GM04504 (cell line): ENCODE measurements at regions not wholly inside any gene's neighbourhood (a gene's known extent, or its start where the extent isn't known, plus 50 kb on each side); places are given as distances from the start of the nearest gene placed in this dataset.

Experiments used
- DNase-seq: peaks from one replicate; pipeline ENCODE4 v3.0.0-alpha.2; 2012; ENCODE audit warnings: low read depth

DNA sequence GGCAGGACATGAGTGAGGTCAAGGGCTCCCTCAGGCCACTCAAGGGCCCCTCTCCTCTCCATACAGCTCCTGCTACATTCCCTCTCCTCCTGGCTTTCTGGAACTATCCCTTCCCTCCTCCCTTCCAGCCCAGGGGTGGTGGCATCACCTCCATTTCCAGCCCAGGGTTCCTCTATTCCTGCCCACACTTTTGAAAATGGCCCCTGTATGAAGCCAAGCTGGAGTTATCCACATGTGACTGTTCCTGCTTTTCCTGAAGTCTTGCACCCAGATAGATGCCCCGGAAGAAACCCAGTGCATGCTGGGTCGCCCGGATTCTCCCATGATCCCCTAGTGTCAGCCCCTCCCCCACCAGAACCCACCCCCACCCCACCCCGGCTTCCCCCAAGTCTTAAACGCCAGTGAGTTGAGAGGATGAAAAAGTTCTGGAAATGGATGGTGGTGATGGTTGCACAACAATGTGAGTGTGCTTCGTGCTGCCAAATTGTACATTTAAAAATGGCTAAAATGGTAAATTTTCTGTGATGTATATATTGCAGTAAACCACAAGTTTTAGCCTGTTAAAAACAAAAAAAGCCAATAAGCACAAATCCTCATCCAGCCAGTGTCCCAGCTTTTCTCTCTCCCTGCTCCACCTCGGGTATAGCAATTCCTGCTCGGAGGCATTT, 136.9 kb downstream of the SCARB1 start:
- DNase-seq: no peak

DNA sequence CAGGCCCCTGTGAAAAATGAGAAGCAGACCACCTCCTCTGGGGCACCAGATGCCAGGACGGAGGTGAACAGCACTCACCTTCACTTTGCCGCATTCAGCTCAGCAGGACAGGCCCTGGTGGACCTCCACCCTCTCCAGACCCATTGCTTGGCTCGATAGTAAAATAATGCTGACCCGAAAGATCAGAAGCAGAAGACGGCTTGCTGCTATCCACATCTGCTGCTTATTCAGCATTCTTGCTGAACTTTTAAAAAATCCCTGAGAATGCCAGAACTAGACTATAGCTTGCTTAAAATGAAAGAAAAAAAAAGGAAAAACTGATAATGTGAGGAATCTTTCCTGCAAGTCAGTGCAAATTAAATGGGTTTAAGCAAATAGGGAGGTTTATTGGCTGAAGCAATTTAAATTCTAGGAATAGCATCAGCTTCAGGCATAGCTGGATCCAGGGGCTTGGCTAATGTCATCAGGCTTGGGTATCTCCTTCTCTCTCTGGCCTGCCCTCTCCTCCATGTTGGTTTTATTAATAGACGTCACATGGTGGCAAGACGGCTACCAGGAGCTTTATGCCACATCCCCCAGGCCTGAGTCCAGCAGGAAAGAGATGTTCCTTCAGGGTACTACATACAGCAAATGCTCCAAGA, 137.9 kb downstream of the SCARB1 start:
- no peak for DNase-seq

DNA sequence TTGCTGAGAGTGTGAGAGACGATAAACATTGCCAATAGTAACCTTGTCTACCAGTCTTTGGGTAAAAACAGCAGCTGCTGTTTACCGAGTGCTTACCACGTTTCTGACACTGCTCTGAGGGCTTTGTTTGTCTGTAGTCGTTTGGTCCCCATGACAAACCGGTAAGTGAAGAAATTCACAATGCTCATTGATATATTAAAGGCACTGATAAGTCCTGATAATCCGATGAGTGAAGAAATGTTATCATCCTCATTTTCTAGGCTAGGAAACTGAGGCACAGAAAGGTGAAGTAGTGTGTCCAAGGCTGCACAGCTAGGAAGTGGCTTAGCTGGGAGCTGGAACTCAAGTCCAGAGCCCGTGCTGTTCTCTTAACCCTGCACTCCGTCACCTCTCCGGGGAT, 138.6 kb downstream of the SCARB1 start:
- no peak for DNase-seq

DNA sequence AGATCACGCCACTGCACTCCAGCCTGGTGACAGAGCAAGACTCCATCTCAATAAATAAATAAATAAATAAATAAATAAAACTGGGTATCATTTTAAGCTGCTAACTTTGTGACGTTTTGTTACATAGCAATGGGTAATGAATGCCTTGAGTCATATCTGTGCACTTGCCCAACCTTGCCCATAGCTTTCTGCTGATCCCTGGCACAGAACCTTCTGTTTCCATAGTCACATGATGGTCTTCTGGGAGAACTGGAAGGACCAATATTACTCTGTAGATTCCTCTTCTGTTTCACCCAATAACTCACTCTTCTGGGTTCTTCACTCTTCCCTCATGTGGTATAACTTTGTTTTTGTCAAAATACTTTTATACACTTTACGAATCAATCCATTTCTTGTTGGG, 140.8 kb downstream of the SCARB1 start:
- no peak for DNase-seq

DNA sequence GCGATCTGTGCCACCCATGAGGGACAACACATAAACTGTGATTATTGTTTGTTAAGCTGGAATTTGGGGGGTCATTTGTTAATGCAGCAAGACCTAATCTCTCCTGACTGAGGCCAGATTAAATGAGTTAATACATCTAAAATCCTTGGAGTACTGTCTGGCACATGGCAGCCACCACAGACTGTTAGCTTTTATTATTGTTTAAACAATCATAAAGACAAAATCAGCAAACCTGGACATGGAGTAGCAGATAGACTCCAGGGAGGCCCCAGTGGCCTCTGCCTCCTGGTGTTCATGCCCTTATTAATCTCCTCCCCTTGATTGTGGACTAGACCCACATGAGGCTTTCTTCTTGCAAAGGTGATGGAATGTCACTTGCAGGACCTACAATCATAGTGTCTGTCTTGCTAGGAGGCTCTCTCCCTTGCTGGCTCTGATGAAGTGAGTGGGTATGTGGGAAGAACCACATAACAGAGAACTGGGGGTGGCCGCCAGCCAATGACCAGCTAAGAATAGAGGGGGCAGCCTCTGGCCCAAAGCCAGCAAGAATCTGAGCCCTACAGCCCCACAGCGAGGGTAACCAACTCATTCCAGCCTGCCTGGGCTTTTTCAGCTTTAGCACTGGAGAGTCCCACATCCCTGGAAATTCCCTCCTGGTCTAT, 142.0 kb downstream of the SCARB1 start:
- DNase-seq: no peak

GRCh38 chr12:124720681-124721500, 142.8 kb downstream of the SCARB1 start:
- peak; percentile 72 for DNase-seq

- peak; percentile 54 for DNase-seq
These were observed 143.5 kb downstream of the SCARB1 start for GRCh38 chr12:124720004-124720680.

DNA sequence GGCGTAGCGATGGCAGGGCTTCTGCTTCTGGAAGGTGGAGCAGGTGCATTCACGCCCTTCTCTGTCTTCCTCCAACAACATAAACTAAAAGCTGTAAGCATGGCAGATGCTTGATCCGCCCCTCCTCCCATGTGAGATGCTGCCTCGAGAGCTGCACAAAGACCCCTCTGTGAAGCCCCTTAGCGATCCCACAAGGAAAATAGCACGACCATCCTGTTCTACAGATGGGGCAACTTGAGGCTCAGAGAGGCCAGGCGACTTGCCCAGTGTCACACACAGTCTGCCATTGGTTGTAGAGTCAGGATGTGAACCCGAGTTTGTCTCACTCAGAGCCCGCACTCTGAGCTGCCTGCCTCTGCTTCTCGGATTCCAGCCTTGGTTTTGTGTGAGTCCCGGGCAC, 144.4 kb downstream of the SCARB1 start:
- DNase-seq: no peak

DNA sequence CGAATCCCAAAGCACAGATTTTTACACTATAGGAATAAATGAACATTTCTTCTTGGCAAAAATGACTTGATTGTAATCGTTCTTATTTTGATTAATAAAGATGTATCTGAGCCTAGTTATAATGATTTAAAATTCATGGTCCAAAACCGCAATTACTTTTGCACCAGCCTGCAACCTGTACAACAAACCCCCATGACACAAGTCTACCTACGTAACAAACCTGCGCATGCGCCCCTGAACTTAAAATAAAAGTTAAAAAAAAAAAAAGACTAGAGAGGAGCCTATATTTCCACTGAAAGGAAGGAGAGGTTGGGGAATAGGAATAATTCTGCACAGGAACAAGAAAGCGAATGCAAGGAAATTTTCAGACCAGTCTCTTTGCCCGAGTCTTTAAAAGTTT, 145.2 kb downstream of the SCARB1 start:
- DNase-seq: no peak

- no peak for DNase-seq
These were observed 145.6 kb downstream of the SCARB1 start for GRCh38 chr12:124718036-124718435.

- no peak for DNase-seq
These were observed 146.3 kb downstream of the SCARB1 start for GRCh38 chr12:124717318-124717717.

- DNase-seq: no peak
These were observed 147.2 kb downstream of the SCARB1 start for GRCh38 chr12:124716208-124717130.

DNA sequence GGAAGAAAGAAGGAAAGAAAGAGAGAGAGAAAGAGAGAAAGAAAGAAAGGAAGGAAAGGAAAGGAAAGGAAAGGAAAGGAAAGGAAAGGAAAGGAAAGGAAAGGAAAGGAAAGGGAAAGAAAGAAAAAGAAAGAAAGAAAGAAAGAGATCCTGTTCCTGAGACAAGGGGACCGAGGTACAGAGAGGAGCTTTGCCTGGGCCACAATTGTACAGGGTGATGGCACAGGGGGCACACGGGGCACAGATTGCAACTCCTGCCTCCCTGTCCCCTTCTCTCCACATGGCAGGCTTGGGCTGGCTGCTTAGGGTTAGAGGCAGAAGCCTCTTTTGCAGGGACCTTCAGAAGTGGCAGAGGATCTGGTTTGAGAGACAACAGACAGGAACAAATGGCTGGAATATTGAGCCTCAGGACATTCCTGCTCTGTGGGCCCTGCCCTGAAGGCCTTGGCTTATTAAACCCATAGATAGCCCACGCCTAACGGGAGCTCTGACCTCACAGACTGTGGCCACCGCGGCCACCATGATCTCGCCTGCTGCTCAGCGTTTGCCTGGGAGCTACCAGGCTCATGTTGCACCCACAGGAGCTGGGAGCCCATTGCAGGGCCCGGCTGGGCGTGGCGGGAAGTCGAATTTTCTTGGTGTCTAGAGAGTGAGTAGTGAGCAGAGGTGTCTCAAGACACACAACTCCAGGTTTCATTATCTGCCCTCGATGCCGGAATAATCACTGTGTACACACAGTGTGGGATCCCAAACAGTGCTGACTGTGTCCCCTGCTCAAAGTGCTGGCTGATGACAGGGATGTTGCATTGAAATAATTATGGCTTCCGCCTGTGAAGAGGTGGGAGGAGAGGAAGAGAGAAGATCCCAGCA, 147.9 kb upstream of the NCOR2 start:
- DNase-seq: no peak

- no peak for DNase-seq
These were observed 146.1 kb upstream of the NCOR2 start for GRCh38 chr12:124713436-124714082.

GRCh38 chr12:124713041-124713435, 145.6 kb upstream of the NCOR2 start:
- DNase-seq: no peak

DNA sequence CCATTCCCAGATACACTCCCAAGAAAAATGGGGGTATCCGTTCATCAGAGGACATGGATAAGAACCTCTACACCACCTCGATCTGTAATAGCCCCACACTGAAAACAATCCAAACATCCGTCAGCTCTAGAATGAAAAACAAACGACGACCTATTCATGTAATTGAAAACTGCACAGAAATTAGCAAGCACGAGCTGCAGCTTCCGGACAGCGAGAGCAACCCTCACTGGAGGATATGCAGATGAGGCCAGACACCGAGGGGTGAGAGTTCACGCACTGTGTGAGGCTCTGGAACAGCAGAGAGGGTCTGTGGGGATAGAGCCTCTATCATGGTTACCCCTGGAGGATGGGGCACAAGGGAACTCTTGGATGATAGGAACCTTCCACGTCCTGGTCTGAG, 143.9 kb upstream of the NCOR2 start:
- DNase-seq: no peak

GRCh38 chr12:124709722-124710687, 142.6 kb upstream of the NCOR2 start:
- peak; percentile 67 for DNase-seq

- no peak for DNase-seq
These were observed 139.9 kb upstream of the NCOR2 start for GRCh38 chr12:124707316-124707715.
